ENCODE measurements at regions not wholly inside any gene's neighbourhood (a gene's known extent, or its start where the extent isn't known, plus 50 kb on each side); places are given as distances from the start of the nearest gene placed in this dataset.
"Not testable (repeated sequence)": the region's sequence is repeated elsewhere in the genome, so short reads cannot be mapped to it uniquely, and the experiment has no call there.

DNA sequence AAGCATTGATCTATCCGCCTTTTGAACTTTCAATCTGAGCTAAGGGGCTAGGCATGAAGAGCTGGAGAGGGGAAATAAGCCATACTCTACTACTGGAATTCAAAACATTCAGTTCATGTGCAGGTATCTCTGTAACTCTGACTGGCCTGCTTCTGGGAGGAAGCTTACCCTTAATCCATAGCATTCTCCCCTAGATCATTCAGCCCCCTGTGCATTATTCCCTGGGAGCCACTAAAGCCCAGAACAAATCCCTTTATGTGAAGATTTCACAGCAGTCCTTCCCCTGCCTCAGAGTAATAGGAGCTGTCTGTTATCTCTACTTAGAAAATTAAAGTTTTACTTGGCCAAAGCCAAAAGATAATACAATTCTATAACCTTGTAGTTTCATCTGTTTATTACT, 300.7 kb downstream of the SEC16B start:
- H3K9me3 Mint-ChIP-seq: no peaks in the 10 kb centered on the region
- DNase-seq (ENCODE audit: low read depth, low spot score): no peak
- TF ChIP-seq, protein P1, sequence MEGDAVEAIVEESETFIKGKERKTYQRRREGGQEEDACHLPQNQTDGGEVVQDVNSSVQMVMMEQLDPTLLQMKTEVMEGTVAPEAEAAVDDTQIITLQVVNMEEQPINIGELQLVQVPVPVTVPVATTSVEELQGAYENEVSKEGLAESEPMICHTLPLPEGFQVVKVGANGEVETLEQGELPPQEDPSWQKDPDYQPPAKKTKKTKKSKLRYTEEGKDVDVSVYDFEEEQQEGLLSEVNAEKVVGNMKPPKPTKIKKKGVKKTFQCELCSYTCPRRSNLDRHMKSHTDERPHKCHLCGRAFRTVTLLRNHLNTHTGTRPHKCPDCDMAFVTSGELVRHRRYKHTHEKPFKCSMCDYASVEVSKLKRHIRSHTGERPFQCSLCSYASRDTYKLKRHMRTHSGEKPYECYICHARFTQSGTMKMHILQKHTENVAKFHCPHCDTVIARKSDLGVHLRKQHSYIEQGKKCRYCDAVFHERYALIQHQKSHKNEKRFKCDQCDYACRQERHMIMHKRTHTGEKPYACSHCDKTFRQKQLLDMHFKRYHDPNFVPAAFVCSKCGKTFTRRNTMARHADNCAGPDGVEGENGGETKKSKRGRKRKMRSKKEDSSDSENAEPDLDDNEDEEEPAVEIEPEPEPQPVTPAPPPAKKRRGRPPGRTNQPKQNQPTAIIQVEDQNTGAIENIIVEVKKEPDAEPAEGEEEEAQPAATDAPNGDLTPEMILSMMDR (conservative IDR thresholded peaks at IDR 0.05): no peak
- no peak overlapping the region for H3K27ac Mint-ChIP-seq (ENCODE audit: unreplicated experiment)
- H3K4me1 Mint-ChIP-seq: no peaks in the 10 kb centered on the region
- H3K36me3 Mint-ChIP-seq (ENCODE audit: low read depth): no peaks in the 10 kb centered on the region
- H3K4me3 Mint-ChIP-seq: no peak overlapping the region
- H3K27me3 Mint-ChIP-seq (ENCODE audit: low read depth): no peaks in the 10 kb centered on the region

DNA sequence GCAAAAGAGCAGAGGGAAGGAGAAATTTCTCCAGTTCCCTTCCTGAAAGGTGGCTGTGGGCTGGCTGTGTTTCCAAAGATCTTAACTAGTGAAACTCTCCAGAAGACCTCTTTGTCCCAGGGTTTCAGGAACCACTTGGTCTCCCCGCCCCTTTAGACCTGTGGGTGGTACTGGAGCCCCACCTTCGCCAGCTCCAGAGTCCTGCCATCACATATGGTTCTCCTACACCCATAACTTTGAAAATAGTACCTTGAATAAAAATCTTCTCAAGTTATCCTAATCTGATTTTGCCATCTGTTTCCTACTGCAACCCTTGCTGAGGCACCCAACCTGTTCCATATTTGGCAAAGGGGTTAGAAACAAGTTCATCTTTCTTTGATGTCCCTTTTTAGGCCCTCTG, 303.9 kb downstream of the SEC16B start:
- no peaks in the 10 kb centered on the region for H3K4me1 Mint-ChIP-seq
- no peaks in the 10 kb centered on the region for H3K27me3 Mint-ChIP-seq (ENCODE audit: low read depth)
- H3K9me3 Mint-ChIP-seq: peaks cover 2% of the 10 kb centered on the region
- TF ChIP-seq, protein P1 (conservative IDR thresholded peaks at IDR 0.05): no peak
- no peak overlapping the region for H3K27ac Mint-ChIP-seq (ENCODE audit: unreplicated experiment)
- no peak overlapping the region for H3K4me3 Mint-ChIP-seq
- DNase-seq (ENCODE audit: low read depth, low spot score): no peak
- no peaks in the 10 kb centered on the region for H3K36me3 Mint-ChIP-seq (ENCODE audit: low read depth)

DNA sequence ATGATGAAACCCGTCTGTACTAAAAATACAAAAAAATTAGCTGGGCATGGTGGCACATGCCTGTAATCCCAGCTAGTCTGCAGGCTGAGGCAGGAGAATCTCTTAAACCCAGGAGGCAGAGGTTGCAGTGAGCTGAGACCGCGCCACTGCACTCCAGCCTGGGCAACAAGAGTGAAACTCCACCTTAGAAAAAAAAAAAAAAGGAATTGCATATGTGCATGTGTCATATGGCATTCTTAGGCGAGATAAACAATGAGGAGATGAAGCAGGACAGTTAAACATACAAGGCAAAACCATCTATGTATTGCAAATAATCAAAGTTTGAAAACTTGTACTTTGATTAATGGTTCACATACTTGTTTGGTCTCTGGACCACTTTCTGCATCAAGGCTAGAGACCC, 305.1 kb downstream of the SEC16B start:
- not testable (repeated sequence) for H3K27me3 Mint-ChIP-seq (ENCODE audit: low read depth); H3K9me3 Mint-ChIP-seq; H3K36me3 Mint-ChIP-seq (ENCODE audit: low read depth); H3K4me3 Mint-ChIP-seq; DNase-seq (ENCODE audit: low read depth, low spot score); H3K27ac Mint-ChIP-seq (ENCODE audit: unreplicated experiment); H3K4me1 Mint-ChIP-seq

DNA sequence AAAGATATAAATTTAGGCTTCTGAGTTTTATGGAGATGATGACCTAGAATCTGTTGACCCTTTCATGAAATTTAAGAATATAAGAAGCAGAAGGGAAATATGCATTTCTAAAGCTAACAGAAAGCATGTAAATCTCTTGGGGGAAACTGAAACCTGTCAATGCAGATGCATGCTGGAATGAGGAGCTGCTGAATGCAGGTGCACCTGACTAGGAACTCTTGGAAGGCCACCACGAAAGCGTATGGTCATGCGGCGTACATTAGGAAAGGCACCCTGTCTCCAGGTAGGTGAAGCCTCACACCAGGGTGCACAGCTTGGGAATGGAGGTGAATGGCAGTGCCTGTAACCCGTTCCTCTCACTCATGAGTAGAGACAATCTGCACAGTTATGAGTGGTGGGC, 309.7 kb downstream of the SEC16B start:
- no peaks in the 10 kb centered on the region for H3K27me3 Mint-ChIP-seq (ENCODE audit: low read depth)
- DNase-seq (ENCODE audit: low read depth, low spot score): no peak
- no peaks in the 10 kb centered on the region for H3K36me3 Mint-ChIP-seq (ENCODE audit: low read depth)
- TF ChIP-seq, protein P1 (conservative IDR thresholded peaks at IDR 0.05): no peak
- H3K9me3 Mint-ChIP-seq: peaks cover 6% of the 10 kb centered on the region
- H3K27ac Mint-ChIP-seq (ENCODE audit: unreplicated experiment): no peak overlapping the region
- H3K4me3 Mint-ChIP-seq: no peak overlapping the region
- H3K4me1 Mint-ChIP-seq: peaks cover 6% of the 10 kb centered on the region

DNA sequence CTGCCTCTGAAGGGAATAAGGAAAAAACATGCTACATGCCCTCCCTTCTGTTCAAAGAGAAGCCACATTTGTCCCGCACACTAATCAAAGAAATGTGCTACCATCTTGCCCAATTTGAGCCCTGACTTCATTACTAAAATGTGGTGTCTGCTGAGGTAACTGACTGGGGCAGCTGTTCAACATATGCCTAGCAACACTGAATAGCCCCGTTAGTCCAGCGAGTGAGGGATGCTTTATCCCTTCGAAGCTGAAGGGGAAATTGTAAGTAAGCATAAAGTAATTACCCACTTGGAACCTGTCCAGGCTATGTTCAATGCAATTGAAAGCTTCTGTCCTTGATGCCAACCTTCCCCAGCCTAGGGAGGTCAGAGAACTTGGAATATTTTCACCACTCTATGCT, 310.6 kb downstream of the SEC16B start:
- H3K27me3 Mint-ChIP-seq (ENCODE audit: low read depth): no peaks in the 10 kb centered on the region
- H3K27ac Mint-ChIP-seq (ENCODE audit: unreplicated experiment): no peak overlapping the region
- H3K4me3 Mint-ChIP-seq: no peak overlapping the region
- H3K4me1 Mint-ChIP-seq: peaks cover 6% of the 10 kb centered on the region
- H3K36me3 Mint-ChIP-seq (ENCODE audit: low read depth): no peaks in the 10 kb centered on the region
- peaks cover 6% of the 10 kb centered on the region for H3K9me3 Mint-ChIP-seq
- no peak for DNase-seq (ENCODE audit: low read depth, low spot score)
- TF ChIP-seq, protein P1 (conservative IDR thresholded peaks at IDR 0.05): no peak

DNA sequence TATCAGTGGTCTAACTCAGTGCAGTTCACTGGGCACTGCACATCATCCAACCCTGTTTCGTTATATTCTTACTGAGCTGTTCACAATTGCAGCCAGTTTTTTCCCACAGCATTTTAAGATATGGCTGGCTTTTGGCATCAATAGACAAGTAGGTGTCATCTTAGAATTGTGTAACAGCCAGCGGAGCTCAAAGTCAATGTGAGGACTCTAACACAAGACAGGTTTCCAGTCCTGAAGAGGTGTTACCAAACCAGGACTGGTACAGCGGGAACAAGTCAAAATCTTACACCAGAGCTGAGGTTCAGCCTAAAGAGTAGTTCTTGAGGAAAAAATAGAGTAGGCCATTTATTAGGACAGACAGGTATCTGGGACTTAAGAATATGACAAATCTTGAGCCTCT, 313.3 kb downstream of the SEC16B start:
- no peak for DNase-seq (ENCODE audit: low read depth, low spot score)
- H3K9me3 Mint-ChIP-seq: peaks cover 10% of the 10 kb centered on the region
- no peaks in the 10 kb centered on the region for H3K27me3 Mint-ChIP-seq (ENCODE audit: low read depth)
- TF ChIP-seq, protein P1 (conservative IDR thresholded peaks at IDR 0.05): no peak
- H3K27ac Mint-ChIP-seq (ENCODE audit: unreplicated experiment): no peak overlapping the region
- H3K4me1 Mint-ChIP-seq: peaks cover 6% of the 10 kb centered on the region
- H3K4me3 Mint-ChIP-seq: no peak overlapping the region
- H3K36me3 Mint-ChIP-seq (ENCODE audit: low read depth): no peaks in the 10 kb centered on the region
